Loucy (cell line): ENCODE measurements at regions not wholly inside any gene's neighbourhood (a gene's known extent, or its start where the extent isn't known, plus 50 kb on each side); places are given as distances from the start of the nearest gene placed in this dataset.

Experiments
- H2AFZ ChIP-seq: fragments of 200-600 bp; sonication (generic); 2 replicates; pipeline ENCODE4 v1.6.0; 2016; ENCODE audit warnings: antibody characterized with exemption, mild to moderate bottlenecking, low read length, moderate library complexity
- H3F3A ChIP-seq: fragments of 200-600 bp; 2 replicates; pipeline ENCODE4 v1.6.0; 2016; ENCODE audit warnings: antibody characterized with exemption, low read depth, mild to moderate bottlenecking
- H3K27me3 ChIP-seq: fragments of 200-600 bp; sonication (generic); 2 replicates; pipeline ENCODE4 v1.6.1; 2014; ENCODE audit warnings: low read length, mild to moderate bottlenecking; ENCODE audit not compliant: insufficient read depth, poor library complexity, severe bottlenecking
- H3K36me3 ChIP-seq: fragments of 200-600 bp; sonication (generic); 2 replicates; pipeline ENCODE4 v1.6.1; 2016; ENCODE audit warnings: low read length; ENCODE audit not compliant: insufficient read depth
- H3K4me1 ChIP-seq: fragments of 200-600 bp; sonication (generic); 2 replicates; pipeline ENCODE4 v1.5.1; 2014; ENCODE audit warnings: low read length, mild to moderate bottlenecking; ENCODE audit not compliant: insufficient read depth, poor library complexity, severe bottlenecking
- H3K4me2 ChIP-seq: fragments of 200-600 bp; sonication (generic); 2 replicates; pipeline ENCODE4 v1.6.0; 2014; ENCODE audit warnings: antibody characterized with exemption, low read length, low read depth, mild to moderate bottlenecking; ENCODE audit not compliant: poor library complexity, severe bottlenecking
- H3K4me3 ChIP-seq: fragments of 200-600 bp; sonication (generic); 2 replicates; pipeline ENCODE4 v1.5.1; 2014; ENCODE audit warnings: low read length, mild to moderate bottlenecking, mixed read lengths; ENCODE audit not compliant: poor library complexity, severe bottlenecking
- H3K79me2 ChIP-seq: fragments of 200-600 bp; sonication (generic); 2 replicates; pipeline ENCODE4 v1.6.1; 2014; ENCODE audit warnings: low read length; ENCODE audit not compliant: insufficient read depth
- H3K9ac ChIP-seq: fragments of 200-600 bp; sonication (generic); 2 replicates; pipeline ENCODE4 v1.6.0; 2014; ENCODE audit warnings: mild to moderate bottlenecking, low read depth, low read length, moderate library complexity; ENCODE audit not compliant: poor library complexity, severe bottlenecking
- H3K9me2 ChIP-seq: fragments of 200-600 bp; sonication (generic); replicated peaks from 2 replicates; pipeline ENCODE4 v1.6.1; 2016; ENCODE audit warnings: low read depth, low read length, mixed read lengths
- H3K9me3 ChIP-seq: fragments of 200-600 bp; sonication (generic); 2 replicates; pipeline ENCODE4 v1.6.1; 2014; ENCODE audit warnings: mild to moderate bottlenecking, antibody characterized with exemption, low read length, low read depth; ENCODE audit not compliant: insufficient read depth
- H4K20me1 ChIP-seq: fragments of 200-600 bp; sonication (generic); 2 replicates; pipeline ENCODE4 v1.6.0; 2014; ENCODE audit warnings: antibody characterized with exemption, low read length, mild to moderate bottlenecking; ENCODE audit not compliant: insufficient read depth, poor library complexity, severe bottlenecking
- CTCF ChIP-seq: fragments of 200-600 bp; sonication (generic); conservative IDR thresholded peaks from 2 replicates; pipeline ENCODE4 v1.5.1; 2014; ENCODE audit warnings: mild to moderate bottlenecking, antibody characterized with exemption, low read length
- EZH2phosphoT487 ChIP-seq: fragments of 200-600 bp; IDR thresholded peaks from 2 replicates; pipeline ENCODE4 v1.6.1; 2018; ENCODE audit warnings: antibody characterized with exemption, mild to moderate bottlenecking, moderate library complexity, borderline replicate concordance

- no peaks in the 10 kb centered on the region for H3K27me3 ChIP-seq
- no peak overlapping the region for H3K9ac ChIP-seq
- peaks cover 32% of the 10 kb centered on the region for H3K4me1 ChIP-seq
- no peak overlapping the region for H3K4me2 ChIP-seq
- no peak overlapping the region for H3K4me3 ChIP-seq
- no peaks in the 10 kb centered on the region for H4K20me1 ChIP-seq
- H3K9me3 ChIP-seq = no peaks in the 10 kb centered on the region
- no peaks in the 10 kb centered on the region for H3K36me3 ChIP-seq
- H2AFZ ChIP-seq = 0 out of 2 replicates have a peak overlapping the region, but pooled peaks have one; percentile 14
- no peaks in the 10 kb centered on the region for H3F3A ChIP-seq
- no peaks in the 10 kb centered on the region for H3K79me2 ChIP-seq
- TF ChIP-seq CTCF (no peak), EZH2phosphoT487 (no peak)
- no peaks in the 10 kb centered on the region for H3K9me2 ChIP-seq
These were observed 83.3 kb upstream of the CREB5 start for GRCh38 chr7:28328822-28329660.

- Histone ChIP-seq H3K4me1 (peaks cover 32% of the 10 kb centered on the region), H2AFZ (peak overlapping the region; percentile 14), H3K27me3 (no peaks in the 10 kb centered on the region), H3K9me2 (no peaks in the 10 kb centered on the region), H3K36me3 (no peaks in the 10 kb centered on the region), H3K9ac (no peak overlapping the region), H4K20me1 (no peaks in the 10 kb centered on the region), H3F3A (no peaks in the 10 kb centered on the region), H3K4me2 (peak overlapping the region; percentile 35), H3K9me3 (no peaks in the 10 kb centered on the region), H3K4me3 (no peak overlapping the region), H3K79me2 (no peaks in the 10 kb centered on the region)
- TF ChIP-seq EZH2phosphoT487 (no peak), CTCF (no peak)
These were observed 82.5 kb upstream of the CREB5 start for GRCh38 chr7:28329661-28330363.

- no peaks in the 10 kb centered on the region for H3K36me3 ChIP-seq
- peaks cover 32% of the 10 kb centered on the region for H3K4me1 ChIP-seq
- H3K4me3 ChIP-seq = no peak overlapping the region
- no peaks in the 10 kb centered on the region for H4K20me1 ChIP-seq
- H3K9me3 ChIP-seq = no peaks in the 10 kb centered on the region
- H3K79me2 ChIP-seq = no peaks in the 10 kb centered on the region
- no peak for TF ChIP-seq EZH2phosphoT487
- no peak for TF ChIP-seq CTCF
- no peaks in the 10 kb centered on the region for H3K27me3 ChIP-seq
- H3K9me2 ChIP-seq = no peaks in the 10 kb centered on the region
- no peak overlapping the region for H3K9ac ChIP-seq
- H3F3A ChIP-seq = no peaks in the 10 kb centered on the region
- H2AFZ ChIP-seq = 0 out of 2 replicates have a peak overlapping the region, but pooled peaks have one; percentile 11
- peak overlapping the region; percentile 35 for H3K4me2 ChIP-seq
These were observed 81.8 kb upstream of the CREB5 start for GRCh38 chr7:28330384-28331070.
